IPS-20b (cell line): ENCODE measurements at regions not wholly inside any gene's neighbourhood (a gene's known extent, or its start where the extent isn't known, plus 50 kb on each side); places are given as distances from the start of the nearest gene placed in this dataset.

Source experiments
- H3K27ac ChIP-seq: one replicate; pipeline ENCODE4 v1.5.1; 2013; ENCODE audit warnings: low read length
- H3K27me3 ChIP-seq: 2 replicates; pipeline ENCODE4 v1.6.1; 2013; ENCODE audit warnings: mild to moderate bottlenecking, low read length, inconsistent platforms; ENCODE audit not compliant: insufficient read depth
- H3K36me3 ChIP-seq: 2 replicates; pipeline ENCODE4 v1.6.1; 2013; ENCODE audit warnings: low read depth, mild to moderate bottlenecking, inconsistent platforms, low read length, moderate library complexity; ENCODE audit not compliant: insufficient read depth
- H3K4me1 ChIP-seq: 2 replicates; pipeline ENCODE4 v1.6.1; 2013; ENCODE audit warnings: mild to moderate bottlenecking, control low read depth, inconsistent platforms, low read length, moderate library complexity; ENCODE audit not compliant: insufficient read depth
- H3K4me3 ChIP-seq: 2 replicates; pipeline ENCODE4 v1.5.1; 2013; ENCODE audit warnings: mild to moderate bottlenecking, low read length, inconsistent platforms
- H3K9ac ChIP-seq: 2 replicates; pipeline ENCODE4 v1.6.1; 2013; ENCODE audit warnings: low read depth, mild to moderate bottlenecking, inconsistent platforms, low read length, moderate library complexity
- H3K9me3 ChIP-seq: 2 replicates; pipeline ENCODE4 v1.6.1; 2013; ENCODE audit warnings: mild to moderate bottlenecking, low read depth, low read length, inconsistent platforms; ENCODE audit not compliant: insufficient read depth

DNA sequence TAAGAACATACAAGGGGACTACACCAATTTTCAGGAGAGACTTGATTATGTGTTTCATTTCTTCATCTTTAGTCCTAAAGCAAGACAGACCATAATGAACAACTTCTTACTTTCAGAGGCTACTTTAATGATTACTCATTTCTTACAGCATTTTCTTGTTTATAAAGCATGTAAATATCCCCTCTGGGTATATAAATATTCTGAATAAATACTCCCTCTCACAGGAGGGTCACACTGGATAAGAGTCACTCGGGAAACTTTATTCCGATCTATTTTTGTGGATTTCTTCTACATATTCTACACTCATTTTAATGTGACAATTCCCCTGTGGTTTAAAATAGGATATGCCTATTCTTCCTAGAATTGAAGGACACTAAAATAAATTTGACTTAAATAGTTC, 228.9 kb upstream of the RPS6KA3 start:
- Histone ChIP-seq H3K27ac (no peak overlapping the region), H3K36me3 (no peaks in the 10 kb centered on the region), H3K4me1 (no peaks in the 10 kb centered on the region), H3K27me3 (no peaks in the 10 kb centered on the region), H3K9ac (no peak overlapping the region), H3K9me3 (no peaks in the 10 kb centered on the region), H3K4me3 (no peak overlapping the region)

DNA sequence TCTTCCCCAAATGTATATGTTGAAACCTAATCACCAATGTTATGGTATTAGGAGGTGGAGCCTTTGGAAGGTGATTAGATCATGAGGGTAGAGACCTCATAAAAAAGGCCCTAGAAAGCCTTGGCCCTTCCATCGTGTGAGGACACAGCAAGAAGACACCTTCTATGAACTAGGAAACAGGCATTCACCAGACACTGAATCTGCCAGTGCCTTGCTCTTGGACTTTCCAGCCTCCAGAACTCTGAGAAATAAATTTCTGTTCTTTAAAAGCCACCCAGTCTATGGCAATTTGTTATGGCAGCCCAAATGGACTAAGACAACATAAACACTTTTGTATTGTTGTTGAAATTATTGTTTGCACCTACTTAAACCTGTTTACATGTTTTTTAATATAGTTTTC, 221.8 kb upstream of the RPS6KA3 start:
- Histone ChIP-seq H3K4me3 (no peak overlapping the region), H3K4me1 (no peaks in the 10 kb centered on the region), H3K27me3 (no peaks in the 10 kb centered on the region; the same call in 1 of the 2 replicates), H3K36me3 (no peaks in the 10 kb centered on the region), H3K9ac (no peak overlapping the region), H3K27ac (no peak overlapping the region), H3K9me3 (no peaks in the 10 kb centered on the region)

DNA sequence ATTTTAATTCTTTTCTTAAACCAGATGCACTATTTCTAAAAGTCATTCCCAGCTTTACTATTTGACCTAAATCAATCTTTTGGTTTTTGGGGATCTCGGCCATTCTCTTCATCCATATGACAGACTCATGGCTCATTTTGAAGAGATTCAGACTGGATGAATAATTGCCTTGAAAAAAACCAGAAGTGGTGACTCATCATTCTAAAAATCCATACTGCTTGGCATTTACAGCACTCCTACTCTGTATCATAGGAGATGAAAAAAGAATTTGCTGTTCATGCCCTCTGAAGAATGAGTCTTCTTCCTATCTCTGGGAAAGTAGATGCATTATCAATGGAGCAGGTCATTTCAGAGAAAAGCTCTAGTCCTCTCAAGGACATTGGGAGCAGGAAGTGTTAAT, 220.5 kb upstream of the RPS6KA3 start:
- Histone ChIP-seq H3K4me1 (no peaks in the 10 kb centered on the region), H3K36me3 (no peaks in the 10 kb centered on the region), H3K27me3 (no peaks in the 10 kb centered on the region; the same call in 1 of the 2 replicates), H3K9me3 (no peaks in the 10 kb centered on the region), H3K27ac (no peak overlapping the region), H3K9ac (no peak overlapping the region), H3K4me3 (no peak overlapping the region)

DNA sequence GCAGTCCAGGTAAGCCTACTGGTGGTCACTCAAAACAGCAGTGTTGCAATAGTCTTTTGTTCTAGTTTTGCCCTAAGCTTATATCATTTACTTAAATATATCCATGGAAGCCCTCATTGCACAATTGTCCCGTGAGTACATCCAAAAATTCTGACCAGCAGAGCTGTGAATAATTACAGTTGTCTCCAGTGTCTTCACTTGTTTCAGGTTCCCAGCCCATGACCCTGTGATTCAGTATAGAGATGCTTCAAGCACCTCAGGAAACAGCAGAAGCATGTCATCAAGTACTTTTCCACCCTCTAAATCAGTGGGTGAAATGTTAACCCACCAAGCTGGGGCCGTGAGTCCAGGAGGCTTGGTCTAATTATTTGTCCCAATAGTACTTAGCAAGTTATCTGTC, 214.9 kb upstream of the RPS6KA3 start:
- no peak overlapping the region for H3K9ac ChIP-seq
- H3K27me3 ChIP-seq: no peaks in the 10 kb centered on the region; the same call in 1 of the 2 replicates
- H3K27ac ChIP-seq: no peak overlapping the region
- no peaks in the 10 kb centered on the region for H3K9me3 ChIP-seq
- H3K4me3 ChIP-seq: no peak overlapping the region
- H3K4me1 ChIP-seq: no peaks in the 10 kb centered on the region
- no peaks in the 10 kb centered on the region for H3K36me3 ChIP-seq

DNA sequence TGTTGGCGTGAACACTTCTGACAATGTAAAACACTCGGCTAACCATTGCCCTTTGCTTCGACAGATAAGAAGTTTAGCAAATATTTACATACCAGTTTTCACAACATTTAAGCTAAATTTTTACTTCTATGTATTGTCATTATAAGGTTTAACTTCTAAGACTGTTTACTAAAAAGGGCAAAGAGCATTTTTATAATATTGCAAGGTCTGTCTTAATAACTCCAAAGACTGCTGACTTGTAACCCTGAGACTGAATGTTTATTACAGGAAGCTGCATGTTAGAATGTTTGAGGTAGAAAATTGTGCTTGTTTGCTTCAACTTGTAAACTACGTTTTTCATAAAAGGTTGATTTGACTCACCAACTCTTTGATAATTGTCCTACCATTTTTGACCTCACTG, 213.2 kb upstream of the RPS6KA3 start:
- Histone ChIP-seq H3K9me3 (no peaks in the 10 kb centered on the region), H3K27ac (no peak overlapping the region), H3K4me1 (no peaks in the 10 kb centered on the region), H3K9ac (no peak overlapping the region), H3K27me3 (no peaks in the 10 kb centered on the region; the same call in 1 of the 2 replicates), H3K4me3 (no peak overlapping the region), H3K36me3 (no peaks in the 10 kb centered on the region)

DNA sequence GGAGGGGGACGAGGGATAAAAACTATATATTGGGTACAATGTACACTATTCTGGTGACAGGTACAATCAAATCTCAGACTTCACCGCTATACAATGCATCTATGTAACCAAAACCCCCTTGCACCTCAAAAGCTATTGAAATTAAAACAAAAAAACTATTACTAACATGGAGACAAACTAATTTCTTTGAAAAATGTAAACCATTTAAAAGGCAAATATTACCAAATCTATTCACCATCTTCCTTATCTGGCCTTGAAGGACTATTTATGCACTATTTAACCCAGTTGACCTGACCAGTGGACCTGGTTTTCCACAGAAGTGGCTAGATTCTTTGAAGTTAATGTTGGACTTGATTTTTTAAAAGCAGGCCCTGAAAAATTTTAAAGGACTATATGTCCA, 212.3 kb upstream of the RPS6KA3 start:
- H3K9ac ChIP-seq: no peak overlapping the region
- H3K27ac ChIP-seq: no peak overlapping the region
- H3K4me3 ChIP-seq: no peak overlapping the region
- no peaks in the 10 kb centered on the region for H3K36me3 ChIP-seq
- no peaks in the 10 kb centered on the region for H3K9me3 ChIP-seq
- H3K4me1 ChIP-seq: no peaks in the 10 kb centered on the region
- H3K27me3 ChIP-seq: no peaks in the 10 kb centered on the region; the same call in 1 of the 2 replicates

DNA sequence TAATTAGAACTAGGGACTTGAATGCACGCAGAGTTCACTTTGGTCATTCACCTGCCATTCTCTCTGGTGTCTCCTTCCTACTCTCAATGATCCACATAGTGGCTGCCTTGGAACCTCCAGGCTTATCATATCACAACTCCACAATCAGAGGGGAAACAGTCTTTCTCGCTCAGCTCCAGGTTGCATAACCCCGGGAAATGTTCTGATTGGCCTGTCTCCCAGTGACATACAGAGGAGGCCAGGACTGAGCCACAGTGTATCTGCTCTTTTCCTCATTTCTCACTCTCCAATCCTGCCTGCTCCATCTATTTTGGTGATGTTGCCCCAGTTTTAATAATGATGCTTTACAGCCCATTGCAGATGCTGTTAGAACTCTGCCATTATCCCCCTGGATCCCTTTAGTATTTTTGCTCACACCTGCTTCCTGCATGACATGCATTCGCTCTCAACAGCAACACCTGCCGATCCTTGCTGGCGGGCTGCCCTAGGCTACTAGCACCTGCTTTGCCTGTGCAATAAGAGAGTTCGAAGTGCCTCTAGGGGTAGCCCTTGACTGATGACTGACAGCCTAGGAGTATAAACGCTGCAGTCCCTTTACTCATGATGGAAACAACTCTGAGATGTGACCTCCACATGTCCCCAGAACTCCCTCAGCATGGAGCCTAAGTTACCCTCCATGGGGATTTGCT, 211.3 kb upstream of the RPS6KA3 start:
- Histone ChIP-seq H3K27ac (no peak overlapping the region), H3K36me3 (no peaks in the 10 kb centered on the region), H3K4me1 (no peaks in the 10 kb centered on the region), H3K9me3 (no peaks in the 10 kb centered on the region), H3K9ac (no peak overlapping the region), H3K27me3 (no peaks in the 10 kb centered on the region; the same call in 1 of the 2 replicates), H3K4me3 (no peak overlapping the region)

DNA sequence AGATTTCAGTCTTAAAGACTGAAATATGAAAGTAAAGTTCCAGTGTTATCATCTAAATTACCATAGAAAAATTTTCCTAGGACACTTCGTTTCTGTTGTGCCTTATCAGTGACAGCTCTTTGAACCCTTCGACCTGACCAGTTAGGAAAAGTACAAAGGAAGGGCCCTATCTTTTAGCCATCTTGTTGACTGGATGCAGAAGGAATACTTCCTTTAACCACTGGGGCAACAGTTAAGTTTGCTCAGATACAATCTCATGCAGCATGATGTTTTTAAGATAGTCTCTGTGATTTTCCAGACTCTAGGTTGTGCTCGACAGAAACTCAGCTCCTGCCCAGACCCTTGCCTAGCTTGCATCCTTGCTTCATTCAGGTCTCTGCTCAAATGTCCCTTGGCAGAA, 210.5 kb upstream of the RPS6KA3 start:
- H3K36me3 ChIP-seq: no peaks in the 10 kb centered on the region
- no peak overlapping the region for H3K27ac ChIP-seq
- H3K4me1 ChIP-seq: no peaks in the 10 kb centered on the region
- no peak overlapping the region for H3K4me3 ChIP-seq
- no peaks in the 10 kb centered on the region for H3K9me3 ChIP-seq
- H3K27me3 ChIP-seq: no peaks in the 10 kb centered on the region; the same call in 1 of the 2 replicates
- no peak overlapping the region for H3K9ac ChIP-seq

DNA sequence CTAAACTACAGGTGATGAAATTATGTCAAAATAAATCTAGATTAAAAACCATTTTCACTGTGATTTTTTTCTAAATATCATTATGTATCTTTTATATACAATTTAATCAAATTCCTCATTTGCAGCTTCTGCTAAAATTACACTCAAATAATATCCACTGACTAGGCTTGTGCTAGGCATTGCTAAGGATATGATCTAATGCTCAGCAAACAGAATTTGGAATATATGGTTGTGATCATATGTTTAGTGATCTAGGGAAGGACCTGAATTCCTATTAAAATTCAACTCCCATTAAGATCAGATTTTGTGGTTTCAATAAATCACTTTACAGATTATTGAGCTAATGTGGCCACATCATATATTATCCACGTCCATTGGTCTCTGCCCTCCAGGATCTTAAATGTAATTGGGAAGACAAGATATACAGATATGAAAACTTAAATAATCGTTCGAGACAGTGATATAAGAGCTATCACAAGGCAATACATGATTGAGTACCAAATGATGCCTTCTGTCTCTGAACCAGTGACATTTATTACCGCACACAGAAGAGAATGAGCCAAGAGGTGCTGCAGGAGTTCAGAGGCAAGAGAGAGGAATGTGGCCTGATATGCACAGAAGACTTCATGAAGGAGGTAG, 206.0 kb upstream of the RPS6KA3 start:
- H3K9me3 ChIP-seq: no peaks in the 10 kb centered on the region
- H3K4me1 ChIP-seq: no peaks in the 10 kb centered on the region
- H3K4me3 ChIP-seq: no peak overlapping the region
- no peak overlapping the region for H3K9ac ChIP-seq
- no peaks in the 10 kb centered on the region for H3K27me3 ChIP-seq
- H3K27ac ChIP-seq: no peak overlapping the region
- no peaks in the 10 kb centered on the region for H3K36me3 ChIP-seq

DNA sequence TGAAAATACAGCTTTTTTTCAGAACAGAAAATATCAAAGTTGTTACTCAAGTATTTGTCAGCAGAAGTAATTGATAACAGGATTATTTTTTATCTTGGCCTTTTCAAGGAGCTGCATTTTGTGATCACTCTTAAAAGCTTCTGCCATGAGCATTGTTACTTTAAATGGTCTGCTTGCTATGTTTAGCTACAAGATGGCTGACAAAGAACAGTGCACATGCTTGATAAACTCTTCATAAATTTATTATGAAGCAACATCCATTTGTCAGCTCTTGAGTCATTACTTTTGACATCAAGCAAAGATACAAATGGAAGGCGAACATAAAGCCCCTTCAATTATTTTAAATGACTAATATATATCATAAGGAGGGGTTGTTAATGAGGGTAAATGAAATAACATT, 205.4 kb upstream of the RPS6KA3 start:
- Histone ChIP-seq H3K27ac (no peak overlapping the region), H3K9ac (no peak overlapping the region)

DNA sequence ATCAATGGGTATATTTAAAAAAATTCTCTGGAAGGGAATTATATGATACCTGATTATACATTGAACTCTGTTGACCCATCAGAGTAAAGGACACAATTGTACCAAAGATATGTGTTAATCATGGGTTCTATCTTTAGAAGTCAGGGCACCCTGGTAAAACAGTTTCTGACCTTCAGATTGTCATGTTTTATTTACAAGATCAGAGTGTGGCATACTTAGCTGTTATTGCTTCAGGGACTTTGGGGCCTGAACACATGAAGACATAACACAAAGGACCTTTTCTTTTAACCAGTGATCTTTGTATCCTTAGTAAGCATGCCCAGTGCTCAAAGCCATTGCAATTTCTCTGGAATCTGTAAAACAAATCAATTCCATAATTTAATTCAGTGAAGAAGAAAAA, 204.8 kb upstream of the RPS6KA3 start:
- H3K4me3 ChIP-seq: no peak overlapping the region
- H3K27ac ChIP-seq: no peak overlapping the region
- H3K36me3 ChIP-seq: no peaks in the 10 kb centered on the region
- no peaks in the 10 kb centered on the region for H3K4me1 ChIP-seq
- no peaks in the 10 kb centered on the region for H3K9me3 ChIP-seq
- no peaks in the 10 kb centered on the region for H3K27me3 ChIP-seq
- H3K9ac ChIP-seq: no peak overlapping the region

More for the DNA sequence above, 205.4 kb upstream of the RPS6KA3 start:
- Histone ChIP-seq H3K4me1 (no peaks in the 10 kb centered on the region), H3K9me3 (no peaks in the 10 kb centered on the region), H3K4me3 (no peak overlapping the region), H3K27me3 (no peaks in the 10 kb centered on the region), H3K36me3 (no peaks in the 10 kb centered on the region)

DNA sequence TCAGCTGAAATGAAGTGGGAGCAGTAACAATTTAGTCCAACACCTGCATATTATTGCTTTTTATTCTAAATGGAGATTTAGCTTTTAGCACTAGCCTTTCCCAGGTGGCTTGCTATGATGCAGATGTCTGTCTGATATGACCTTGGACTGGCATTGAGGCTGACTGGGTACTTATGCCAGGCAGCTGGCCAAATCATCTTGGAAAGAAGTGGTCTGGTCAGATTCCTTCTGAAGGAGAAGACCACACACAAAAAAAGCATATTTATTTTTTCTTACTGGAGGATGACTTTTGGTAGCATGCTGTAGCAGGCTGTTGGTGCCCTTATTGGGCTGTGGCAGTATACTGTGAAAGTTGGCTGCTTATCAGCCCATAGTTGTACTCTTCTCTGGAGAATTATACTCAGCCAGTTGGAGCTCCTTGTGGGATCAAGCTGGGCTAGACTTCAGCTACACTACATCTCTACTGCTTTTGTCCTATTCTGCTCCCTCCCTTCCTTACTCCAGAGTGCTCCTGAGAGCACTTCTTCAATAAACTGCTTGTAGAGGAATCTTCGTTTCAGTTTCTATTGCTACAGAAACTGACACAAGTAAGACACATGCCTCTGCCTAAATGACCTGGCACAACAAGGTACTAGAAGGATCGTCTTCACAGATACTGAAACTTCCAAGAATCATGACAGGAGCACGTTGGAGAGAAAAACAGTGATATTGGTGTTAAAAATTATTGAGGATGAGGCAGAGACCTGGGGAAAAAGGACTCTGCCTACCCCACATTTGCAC, 196.8 kb upstream of the RPS6KA3 start:
- no peak overlapping the region for H3K9ac ChIP-seq
- no peak overlapping the region for H3K27ac ChIP-seq
- H3K4me3 ChIP-seq: no peak overlapping the region
- H3K4me1 ChIP-seq: no peaks in the 10 kb centered on the region
- H3K9me3 ChIP-seq: no peaks in the 10 kb centered on the region
- H3K36me3 ChIP-seq: no peaks in the 10 kb centered on the region
- no peaks in the 10 kb centered on the region for H3K27me3 ChIP-seq
